T-cell (primary cell): ENCODE measurements at regions not wholly inside any gene's neighbourhood (a gene's known extent, or its start where the extent isn't known, plus 50 kb on each side); places are given as distances from the start of the nearest gene placed in this dataset.
A peak's percentile ranks its signal among the peaks of the same experiment; 100 is the strongest.
"Not testable (repeated sequence)": the region's sequence is repeated elsewhere in the genome, so short reads cannot be mapped to it uniquely, and the experiment has no call there.

Source experiments
- ATAC-seq, 4 experiments: fragments of 200-7000 bp in 3 of 4; fragments of 150-1000 bp in 1 of 4; cut with Tn5 transposase; replicated peaks in 1 of 4; 1 replicate in 3 of 4; 2 replicates in 1 of 4; pipeline ENCODE4 v1.10.0; 2021; ENCODE audit warnings: moderate library complexity in 3 of 4, mild to moderate bottlenecking in 2 of 4, moderate number of reproducible peaks in 1 of 4
- CTCF ChIA-PET, 2 donors: fragments of 300-600 bp; sonication (Branson Sonifier 250); formaldehyde crosslinking; loops; one replicate each; lab custom pipeline; 2022; ENCODE audit warnings: antibody characterized with exemption in 2 of 2; lab: Charles Lee
- POLR2A ChIA-PET, 2 donors: fragments of 300-600 bp; sonication (Branson Sonifier 250); formaldehyde crosslinking; loops; one replicate each; lab custom pipeline; 2022; ENCODE audit warnings: antibody characterized with exemption in 2 of 2; lab: Charles Lee
- DNase-seq, 35 experiments: peaks; one replicate each; pipeline versions ENCODE4 v3.0.0 to v3.0.0-alpha.2; 2013 to 2023
- H3K27ac ChIP-seq: one replicate; pipeline ENCODE4 v1.5.1; 2013; ENCODE audit warnings: low read length
- H3K27me3 ChIP-seq, 2 experiments: replicated peaks in 1 of 2; 1 replicate in 1 of 2; 2 replicates in 1 of 2; pipeline versions ENCODE4 v1.6.1 to v1.7.0; 2013; ENCODE audit warnings: low read length in 1 of 2, mixed read lengths in 1 of 2; ENCODE audit not compliant: control insufficient read depth in 2 of 2, insufficient read depth in 2 of 2; ENCODE audit errors: extremely low read depth in 1 of 2
- H3K36me3 ChIP-seq, 2 donors: 1 replicate in 1 of 2; 2 replicates in 1 of 2; pipeline versions ENCODE4 v1.6.1 to v1.7.0; 2013; ENCODE audit warnings: low read length in 1 of 2; ENCODE audit not compliant: control insufficient read depth in 2 of 2, insufficient read depth in 1 of 2; ENCODE audit errors: extremely low read depth in 1 of 2
- H3K4me1 ChIP-seq, 2 experiments: 1 replicate in 1 of 2; 2 replicates in 1 of 2; pipeline versions ENCODE4 v1.6.1 to v1.7.0; 2013; ENCODE audit warnings: low read length in 2 of 2, mixed read lengths in 1 of 2; ENCODE audit not compliant: insufficient read depth in 2 of 2, control insufficient read depth in 1 of 2; ENCODE audit errors: extremely low read depth in 1 of 2
- H3K4me3 ChIP-seq, 2 donors: 1 replicate in 1 of 2; 2 replicates in 1 of 2; pipeline versions ENCODE4 v1.5.1 to v1.7.0; 2013; ENCODE audit warnings: mild to moderate bottlenecking in 2 of 2, low read length in 1 of 2, moderate library complexity in 1 of 2; ENCODE audit not compliant: control insufficient read depth in 1 of 2; ENCODE audit errors: extremely low read depth in 1 of 2
- H3K9me3 ChIP-seq: 2 replicates; pipeline ENCODE4 v1.7.0; 2013
- H3K27ac Mint-ChIP-seq, 2 donors: one replicate each; pipeline ENCODE4 v1.8.0; 2020 to 2021; ENCODE audit warnings: mild to moderate bottlenecking in 2 of 2, mixed read lengths in 2 of 2
- H3K27me3 Mint-ChIP-seq, 2 donors: one replicate each; pipeline ENCODE4 v1.8.0; 2021 to 2022; ENCODE audit warnings: mixed read lengths in 2 of 2
- H3K36me3 Mint-ChIP-seq: one replicate; pipeline ENCODE4 v1.8.0; 2021; ENCODE audit warnings: mixed read lengths
- H3K4me1 Mint-ChIP-seq, 3 donors: one replicate each; pipeline ENCODE4 v1.8.0; 2020 to 2022; ENCODE audit warnings: mixed read lengths in 3 of 3, mild to moderate bottlenecking in 1 of 3
- H3K4me3 Mint-ChIP-seq, 3 donors: one replicate each; pipeline ENCODE4 v1.8.0; 2020 to 2022; ENCODE audit warnings: mild to moderate bottlenecking in 3 of 3, mixed read lengths in 3 of 3, moderate library complexity in 3 of 3
- H3K9me3 Mint-ChIP-seq, 3 donors: one replicate each; pipeline ENCODE4 v1.8.0; 2020 to 2022; ENCODE audit warnings: mixed read lengths in 3 of 3
- WGBS: methylation state at CpG from one replicate; pipeline ENCODE4 v1.1.5; 2013; ENCODE audit warnings: missing lambda C conversion rate; ENCODE audit not compliant: insufficient coverage; 5-methylcytosine and 5-hydroxymethylcytosine counted together

DNA sequence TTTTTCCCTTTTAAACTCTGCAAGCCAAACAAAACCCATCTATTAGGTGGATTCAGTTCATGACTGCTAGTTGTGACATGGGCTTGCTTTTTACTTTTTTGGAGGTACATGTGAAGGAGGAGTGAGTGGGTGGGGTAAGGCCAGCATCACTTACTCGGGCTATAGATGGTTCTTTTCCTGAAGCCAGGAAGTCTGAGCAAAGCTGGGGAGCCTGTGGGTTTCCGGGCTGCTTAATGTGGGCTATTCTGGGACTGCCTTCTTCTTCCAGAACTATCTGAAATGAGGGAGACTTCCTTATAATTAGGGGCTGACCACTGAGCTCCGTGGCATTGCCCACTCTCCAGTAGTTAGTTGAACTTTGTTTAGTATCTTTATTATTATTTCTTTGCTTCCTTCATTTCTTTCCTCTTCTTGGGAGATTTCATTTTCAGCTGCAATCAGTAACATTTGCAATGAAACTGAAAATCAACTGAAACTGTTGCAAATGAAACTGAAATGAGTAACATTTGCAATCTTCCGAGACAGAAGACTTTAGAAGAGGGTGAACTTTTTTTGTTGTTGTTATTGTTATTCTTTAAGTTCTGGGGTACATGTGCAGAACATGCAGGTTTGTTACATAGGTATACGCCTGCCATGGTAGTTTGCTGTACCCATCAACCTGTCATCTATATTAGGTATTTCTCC, 204.9 kb downstream of the LRRC70 start:
- Histone ChIP-seq H3K36me3 (no peaks in the 10 kb centered on the region), H3K27ac (no peak overlapping the region), H3K27me3 (peaks cover 0 to 2% of the 10 kb centered on the region in 2 experiments), H3K9me3 (no peaks in the 10 kb centered on the region), H3K4me3 (no peak overlapping the region), H3K4me1 (no peaks in the 10 kb centered on the region)
- ChIA-PET CTCF (no interaction called here), POLR2A (no interaction called here)
- ATAC-seq: no peak
- WGBS: 40% methylated on average over 1 of the region's 5 CpGs
- DNase-seq: no peak
- H3K9me3 Mint-ChIP-seq: no peaks in the 10 kb centered on the region
- H3K27ac Mint-ChIP-seq: no peak overlapping the region
- H3K4me1 Mint-ChIP-seq: peaks cover 0 to 1% (median 0%) of the 10 kb centered on the region in 3 donors
- H3K36me3 Mint-ChIP-seq: no peaks in the 10 kb centered on the region
- H3K4me3 Mint-ChIP-seq: no peak overlapping the region
- H3K27me3 Mint-ChIP-seq: peaks cover 3 to 5% of the 10 kb centered on the region in 2 donors

GRCh38 chr5:62780888-62781287, 202.3 kb downstream of the LRRC70 start:
- no peak overlapping the region for H3K27ac Mint-ChIP-seq
- Histone ChIP-seq H3K4me3 (no peak overlapping the region), H3K9me3 (no peaks in the 10 kb centered on the region), H3K4me1 (no peaks in the 10 kb centered on the region), H3K36me3 (no peaks in the 10 kb centered on the region), H3K27me3 (no peaks in the 10 kb centered on the region), H3K27ac (no peak overlapping the region)
- H3K4me3 Mint-ChIP-seq: no peak overlapping the region
- no peaks in the 10 kb centered on the region for H3K36me3 Mint-ChIP-seq
- CTCF ChIA-PET: interaction anchor here in 1 of 2 donors (0.6 kb wide), 1 partner anchor 821 kb away, joined by 3 read pairs; no protein-coding TSS in a partner anchor
- POLR2A ChIA-PET: no interaction called here
- peaks cover 0 to 1% (median 0%) of the 10 kb centered on the region in 3 donors for H3K4me1 Mint-ChIP-seq
- no peaks in the 10 kb centered on the region for H3K9me3 Mint-ChIP-seq
- WGBS: 88% methylated on average over 2 of the region's 7 CpGs
- no peak for ATAC-seq
- H3K27me3 Mint-ChIP-seq: peaks cover 0 to 5% of the 10 kb centered on the region in 2 donors
- no peak for DNase-seq

- ATAC-seq (no peak), DNase-seq (no peak)
- H3K4me3 Mint-ChIP-seq: no peak overlapping the region
- ChIA-PET CTCF (interaction anchor here in 1 of 2 donors (1.2 kb wide), 1 partner anchor 337 kb away, joined by 3 read pairs; no protein-coding TSS in a partner anchor), POLR2A (no interaction called here)
- Histone ChIP-seq H3K9me3 (no peaks in the 10 kb centered on the region), H3K27me3 (no peaks in the 10 kb centered on the region), H3K4me1 (no peaks in the 10 kb centered on the region), H3K36me3 (no peaks in the 10 kb centered on the region), H3K27ac (no peak overlapping the region), H3K4me3 (no peak overlapping the region)
- no peak overlapping the region for H3K27ac Mint-ChIP-seq
- H3K9me3 Mint-ChIP-seq: no peaks in the 10 kb centered on the region
- no peaks in the 10 kb centered on the region for H3K36me3 Mint-ChIP-seq
- H3K27me3 Mint-ChIP-seq: peaks cover 0 to 5% of the 10 kb centered on the region in 2 donors
- WGBS: 93% methylated on average over 4 of the region's 11 CpGs
- H3K4me1 Mint-ChIP-seq: peaks cover 0 to 1% (median 0%) of the 10 kb centered on the region in 3 donors
Observed at GRCh38 chr5:62780230-62780629, 201.6 kb downstream of the LRRC70 start.

GRCh38 chr5:62779010-62779422, 200.4 kb downstream of the LRRC70 start:
- Mint-ChIP-seq H3K4me3 (no peak overlapping the region), H3K27me3 (peaks cover 0 to 3% of the 10 kb centered on the region in 2 donors), H3K27ac (no peak overlapping the region), H3K4me1 (peaks cover 0 to 1% (median 0%) of the 10 kb centered on the region in 3 donors), H3K36me3 (no peaks in the 10 kb centered on the region), H3K9me3 (no peaks in the 10 kb centered on the region)
- peak in 1 of 4 experiments; percentile 29 for ATAC-seq
- WGBS: no CpG with 5 or more reads among the region's 5 CpGs
- Histone ChIP-seq H3K4me1 (no peaks in the 10 kb centered on the region), H3K9me3 (no peaks in the 10 kb centered on the region), H3K4me3 (no peak overlapping the region), H3K36me3 (no peaks in the 10 kb centered on the region), H3K27ac (no peak overlapping the region), H3K27me3 (no peaks in the 10 kb centered on the region)
- DNase-seq: peak in 2 of 35 experiments; percentile 0 to 57
- ChIA-PET CTCF (interaction anchor here (0.6 to 2.4 kb wide), 10 partner anchors 16 to 335 kb away, joined by 3 to 14 read pairs (median 3); no protein-coding TSS in a partner anchor), POLR2A (interaction anchor here in 1 of 2 donors (0.5 kb wide), 1 partner anchor 271 kb away, joined by 4 read pairs; no protein-coding TSS in a partner anchor)

DNA sequence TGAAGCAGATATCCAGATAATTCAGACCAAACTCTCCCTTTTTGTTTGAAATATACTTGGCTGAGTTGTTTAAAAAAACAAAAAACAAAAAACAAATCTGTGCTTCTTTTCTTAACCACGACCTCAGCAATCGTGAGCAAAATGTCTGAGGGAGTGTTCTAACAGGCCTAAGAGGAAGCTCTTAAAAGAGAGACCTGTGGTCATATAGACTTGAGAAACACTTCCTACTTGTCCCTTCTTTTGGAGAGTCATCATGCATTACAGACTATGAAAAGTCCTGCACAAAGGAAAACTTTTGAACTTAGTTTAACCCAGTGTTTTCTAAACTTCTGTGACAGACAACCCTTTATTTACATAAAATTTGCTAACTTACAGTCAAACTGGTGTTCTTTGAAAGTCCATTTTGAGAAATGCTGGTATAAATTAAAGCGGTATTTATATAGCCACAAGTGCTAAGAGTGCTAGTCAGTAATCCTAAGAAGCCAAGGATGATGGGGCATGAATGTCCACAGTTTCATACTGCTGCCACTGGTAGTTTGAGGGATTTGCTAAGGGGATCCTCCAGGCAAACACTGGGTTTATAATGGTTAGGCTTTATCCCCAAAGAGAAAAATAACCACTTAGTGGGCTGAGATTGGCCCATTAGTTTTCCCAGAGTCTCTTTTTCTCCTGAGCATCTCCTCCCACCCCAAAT, 199.8 kb downstream of the LRRC70 start:
- peaks cover 0 to 2% of the 10 kb centered on the region in 2 donors for H3K27me3 Mint-ChIP-seq

DNA sequence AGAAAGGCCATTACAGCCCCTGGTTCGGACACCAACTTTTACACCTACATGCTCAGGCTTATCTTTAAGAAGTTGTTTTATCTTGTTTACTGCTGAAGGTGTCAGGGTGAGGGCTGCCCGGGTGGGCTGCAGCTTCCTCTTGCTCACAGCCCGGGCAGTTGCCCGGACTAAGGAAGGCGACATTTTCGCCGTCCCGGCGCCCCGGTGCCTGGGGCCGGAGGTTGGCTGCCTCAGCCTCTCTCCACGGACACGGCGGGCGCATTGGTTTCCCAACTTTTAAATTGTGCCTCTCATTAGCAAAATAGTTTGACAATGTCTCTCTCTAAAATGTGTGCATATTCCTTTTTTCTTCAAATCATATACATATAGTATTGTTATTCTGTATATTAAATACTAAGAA, 198.5 kb downstream of the LRRC70 start:
- H3K4me1 ChIP-seq, H3K27ac Mint-ChIP-seq, H3K27me3 ChIP-seq, DNase-seq, ATAC-seq, H3K4me3 Mint-ChIP-seq, H3K4me1 Mint-ChIP-seq, H3K27ac ChIP-seq, H3K36me3 ChIP-seq, H3K9me3 ChIP-seq, H3K4me3 ChIP-seq, POLR2A ChIA-PET, H3K36me3 Mint-ChIP-seq, H3K9me3 Mint-ChIP-seq, H3K27me3 Mint-ChIP-seq: not testable (repeated sequence)
- CTCF ChIA-PET: interaction anchor here in 1 of 2 donors (1.1 to 2.4 kb wide), 2 partner anchors 314 to 317 kb away, joined by 3 to 14 read pairs; no protein-coding TSS in a partner anchor
- WGBS: 96% methylated on average over 10 of the region's 15 CpGs

More for the DNA sequence above, 199.8 kb downstream of the LRRC70 start:
- no peak for DNase-seq
- Histone ChIP-seq H3K27me3 (no peaks in the 10 kb centered on the region), H3K4me3 (no peak overlapping the region), H3K36me3 (no peaks in the 10 kb centered on the region), H3K27ac (no peak overlapping the region), H3K4me1 (no peaks in the 10 kb centered on the region), H3K9me3 (no peaks in the 10 kb centered on the region)
- no peak for ATAC-seq
- POLR2A ChIA-PET: interaction anchor here in 1 of 2 donors (0.5 kb wide), 2 partner anchors 271 to 543 kb away, joined by 3 to 4 read pairs; no protein-coding TSS in a partner anchor
- H3K4me3 Mint-ChIP-seq: no peak overlapping the region
- no peaks in the 10 kb centered on the region for H3K9me3 Mint-ChIP-seq
- CTCF ChIA-PET: interaction anchor here (0.6 to 2.4 kb wide), 8 partner anchors 16 to 335 kb away, joined by 3 to 14 read pairs (median 3); no protein-coding TSS in a partner anchor
- H3K36me3 Mint-ChIP-seq: no peaks in the 10 kb centered on the region
- 50% methylated on average over 1 of the region's 3 CpGs for WGBS
- peaks cover 0 to 1% (median 0%) of the 10 kb centered on the region in 3 donors for H3K4me1 Mint-ChIP-seq
- H3K27ac Mint-ChIP-seq: no peak overlapping the region
